Tibial nerve (tissue), 4 donors: ENCODE measurements at regions not wholly inside any gene's neighbourhood (a gene's known extent, or its start where the extent isn't known, plus 50 kb on each side); places are given as distances from the start of the nearest gene placed in this dataset.

Experiments
- DNase-seq, 2 donors: peaks; one replicate each; pipeline ENCODE4 v3.0.0-alpha.2; 2019; ENCODE audit warnings: low spot score in 2 of 2
- H3K27ac ChIP-seq, 4 donors: fragments of 200-600 bp; sonication (generic) in 3 of 4; one replicate each; pipeline ENCODE4 v1.5.1; 2017 to 2019; ENCODE audit warnings: mild to moderate bottlenecking in 1 of 4
- H3K27me3 ChIP-seq, 2 donors: fragments of 200-600 bp; sonication (generic) in 1 of 2; one replicate each; pipeline versions ENCODE4 v1.5.1 to v1.6.0; 2017 to 2019
- H3K36me3 ChIP-seq, 3 donors: fragments of 200-600 bp; sonication (generic); one replicate each; pipeline ENCODE4 v1.5.1; 2018 to 2019
- H3K4me1 ChIP-seq, 4 donors: fragments of 200-600 bp; sonication (generic) in 3 of 4; one replicate each; pipeline ENCODE4 v1.5.1; 2017 to 2019
- H3K4me3 ChIP-seq, 4 donors: fragments of 200-600 bp; sonication (generic) in 3 of 4; one replicate each; pipeline ENCODE4 v1.5.1; 2017 to 2019; ENCODE audit warnings: mild to moderate bottlenecking in 1 of 4, moderate library complexity in 1 of 4
- H3K9me3 ChIP-seq, 4 donors: fragments of 200-600 bp; sonication (generic) in 3 of 4; one replicate each; pipeline ENCODE4 v1.5.1; 2017 to 2019
- CTCF ChIP-seq, 5 experiments: fragments of 200-600 bp in 3 of 5; fragments of 450-650 bp in 2 of 5; sonication (generic) in 3 of 5; IDR thresholded peaks; one replicate each; pipeline ENCODE4 v1.5.1; 2016 to 2019; ENCODE audit warnings: antibody characterized with exemption in 5 of 5, mild to moderate bottlenecking in 3 of 5, moderate library complexity in 2 of 5
- EP300 ChIP-seq, 2 donors: sonication (generic); formaldehyde crosslinking; IDR thresholded peaks; one replicate each; pipeline ENCODE4 v1.6.1; 2017; ENCODE audit warnings: antibody characterized with exemption in 2 of 2, mild to moderate bottlenecking in 1 of 2
- POLR2A ChIP-seq, 2 donors: fragments of 450-650 bp; IDR thresholded peaks; one replicate each; pipeline ENCODE4 v1.6.1; 2017; ENCODE audit warnings: antibody characterized with exemption in 2 of 2, mild to moderate bottlenecking in 2 of 2, moderate library complexity in 2 of 2
- WGBS, 2 donors: methylation state at CpG; one replicate each; pipeline ENCODE4 v1.1.5; 2018; 5-methylcytosine and 5-hydroxymethylcytosine counted together

- H3K27ac ChIP-seq: no peak overlapping the region
- DNase-seq: no peak
- H3K36me3 ChIP-seq: no peaks in the 10 kb centered on the region
- H3K4me3 ChIP-seq: no peak overlapping the region
- no peaks in the 10 kb centered on the region for H3K9me3 ChIP-seq
- no peaks in the 10 kb centered on the region for H3K27me3 ChIP-seq
- TF ChIP-seq POLR2A (IDR thresholded peaks at IDR 0.05) (no peak), EP300 (IDR thresholded peaks at IDR 0.05) (no peak), CTCF (IDR thresholded peaks at IDR 0.05) (no peak)
- WGBS, 2 donors: 90 to 96% methylated on average over 5 of the region's 5 CpGs
- no peaks in the 10 kb centered on the region for H3K4me1 ChIP-seq
Observed at GRCh38 chr5:88952996-88953643, 70.1 kb upstream of the MEF2C start.

GRCh38 chr5:88952344-88952743, 69.4 kb upstream of the MEF2C start:
- Histone ChIP-seq H3K36me3 (no peaks in the 10 kb centered on the region), H3K4me3 (no peak overlapping the region), H3K9me3 (no peaks in the 10 kb centered on the region), H3K27ac (no peak overlapping the region), H3K4me1 (no peaks in the 10 kb centered on the region), H3K27me3 (no peaks in the 10 kb centered on the region)
- WGBS, 2 donors: 73 to 76% methylated on average over 2 of the region's 2 CpGs
- no peak for TF ChIP-seq EP300 (IDR thresholded peaks at IDR 0.05)
- TF ChIP-seq CTCF (IDR thresholded peaks at IDR 0.05): no peak
- TF ChIP-seq POLR2A (IDR thresholded peaks at IDR 0.05): no peak
- DNase-seq: no peak

GRCh38 chr5:88951457-88951856, 68.5 kb upstream of the MEF2C start:
- no peak for DNase-seq
- no peak overlapping the region for H3K27ac ChIP-seq
- H3K27me3 ChIP-seq: no peaks in the 10 kb centered on the region
- 75 to 85% methylated on average over 4 of the region's 4 CpGs for WGBS, 2 donors
- no peak overlapping the region for H3K4me3 ChIP-seq
- TF ChIP-seq EP300 (IDR thresholded peaks at IDR 0.05): no peak
- TF ChIP-seq POLR2A (IDR thresholded peaks at IDR 0.05): no peak
- TF ChIP-seq CTCF (IDR thresholded peaks at IDR 0.05): no peak
- no peaks in the 10 kb centered on the region for H3K36me3 ChIP-seq
- no peaks in the 10 kb centered on the region for H3K4me1 ChIP-seq
- H3K9me3 ChIP-seq: no peaks in the 10 kb centered on the region

GRCh38 chr5:88948746-88949600, 66.0 kb upstream of the MEF2C start:
- H3K27ac ChIP-seq: no peak overlapping the region
- no peak for DNase-seq
- H3K36me3 ChIP-seq: no peaks in the 10 kb centered on the region
- WGBS, 2 donors: 87 to 89% methylated on average over 2 of the region's 2 CpGs
- H3K27me3 ChIP-seq: no peaks in the 10 kb centered on the region
- TF ChIP-seq EP300 (IDR thresholded peaks at IDR 0.05) (no peak), POLR2A (IDR thresholded peaks at IDR 0.05) (no peak), CTCF (IDR thresholded peaks at IDR 0.05) (no peak)
- no peak overlapping the region for H3K4me3 ChIP-seq
- H3K9me3 ChIP-seq: no peaks in the 10 kb centered on the region
- peaks cover 0 to 3% (median 0%) of the 10 kb centered on the region in 4 donors for H3K4me1 ChIP-seq
